WTC11 (cell line): ENCODE measurements at regions not wholly inside any gene's neighbourhood (a gene's known extent, or its start where the extent isn't known, plus 50 kb on each side); places are given as distances from the start of the nearest gene placed in this dataset.

ENCODE experiments used
- ATAC-seq: fragments of 200-7000 bp; cut with Tn5 transposase; 2 replicates; pipeline ENCODE4 v1.10.0; 2021; ENCODE audit warnings: mild to moderate bottlenecking, moderate library complexity
- CTCF ChIA-PET: fragments of 300-600 bp; sonication (Branson Sonifier 250); formaldehyde crosslinking; loops from one replicate; lab custom pipeline; 2021; ENCODE audit warnings: antibody characterized with exemption; lab: Charles Lee
- POLR2A ChIA-PET: fragments of 350-600 bp; sonication (Branson Sonifier 250); formaldehyde crosslinking; loops from one replicate; lab custom pipeline; 2021; ENCODE audit warnings: antibody characterized with exemption; lab: Charles Lee
- DNase-seq: peaks from one replicate; pipeline ENCODE4 v3.0.0; 2021; ENCODE audit warnings: low spot score
- H3K27ac Mint-ChIP-seq: 2 replicates; pipeline ENCODE4 v1.8.0; 2021; ENCODE audit warnings: mixed read lengths
- H3K27me3 Mint-ChIP-seq: 2 replicates; pipeline ENCODE4 v1.8.0; 2021; ENCODE audit warnings: low read depth, mild to moderate bottlenecking, moderate library complexity, mixed read lengths
- H3K36me3 Mint-ChIP-seq: 2 replicates; pipeline ENCODE4 v1.8.0; 2021; ENCODE audit warnings: mixed read lengths
- H3K4me1 Mint-ChIP-seq: 2 replicates; pipeline ENCODE4 v1.8.0; 2022; ENCODE audit warnings: mixed read lengths
- H3K4me3 Mint-ChIP-seq: 2 replicates; pipeline ENCODE4 v1.8.0; 2021; ENCODE audit warnings: mild to moderate bottlenecking, moderate library complexity, mixed read lengths
- H3K9me3 Mint-ChIP-seq: 2 replicates; pipeline ENCODE4 v1.8.0; 2021; ENCODE audit warnings: mixed read lengths
- ATF1 ChIP-seq: sonication (generic); formaldehyde crosslinking; IDR thresholded peaks from 2 replicates; pipeline ENCODE4 v1.8.1; 2023; ENCODE audit warnings: mild to moderate bottlenecking, moderate library complexity, missing genetic modification reagents
- ATF2 ChIP-seq: sonication (generic); formaldehyde crosslinking; IDR thresholded peaks from 2 replicates; pipeline ENCODE4 v1.8.1; 2022; ENCODE audit warnings: low read depth, missing genetic modification reagents, borderline replicate concordance
- TP53 ChIP-seq: sonication (generic); formaldehyde crosslinking; IDR thresholded peaks from 2 replicates; pipeline ENCODE4 v1.8.1; 2023; ENCODE audit warnings: mild to moderate bottlenecking, missing genetic modification reagents
- ZMAT4 ChIP-seq: fragments of 250-450 bp; sonication (Bioruptor Pico); IDR thresholded peaks from 2 replicates; pipeline ENCODE4 v1.9.0; 2021; ENCODE audit warnings: mild to moderate bottlenecking
- ZNF281 ChIP-seq: sonication (generic); formaldehyde crosslinking; IDR thresholded peaks from 2 replicates; pipeline ENCODE4 v1.8.0; 2023; ENCODE audit warnings: mild to moderate bottlenecking, missing genetic modification reagents
- ZNF317 ChIP-seq: sonication (generic); formaldehyde crosslinking; IDR thresholded peaks from 2 replicates; pipeline ENCODE4 v1.8.1; 2023; ENCODE audit warnings: low read depth, mild to moderate bottlenecking, moderate library complexity, missing genetic modification reagents, borderline replicate concordance
- ZNF416 ChIP-seq: fragments of 250-450 bp; sonication (Bioruptor Pico); IDR thresholded peaks from 2 replicates; pipeline ENCODE4 v1.9.0; 2021; ENCODE audit warnings: mild to moderate bottlenecking, inconsistent platforms
- ZNF532 ChIP-seq: fragments of 250-450 bp; sonication (Bioruptor Pico); IDR thresholded peaks from 2 replicates; pipeline ENCODE4 v1.9.0; 2021; ENCODE audit warnings: mild to moderate bottlenecking, borderline replicate concordance
- TF ChIP-seq, protein P1 (sequence below): sonication (generic); formaldehyde crosslinking; IDR thresholded peaks from 2 replicates; pipeline ENCODE4 v1.8.0; 2023; ENCODE audit warnings: missing genetic modification reagents, mild to moderate bottlenecking, borderline replicate concordance
- TF ChIP-seq, protein P2 (sequence below): sonication (generic); formaldehyde crosslinking; IDR thresholded peaks from 2 replicates; pipeline ENCODE4 v1.8.1; 2022; ENCODE audit warnings: missing genetic modification reagents, borderline replicate concordance
- TF ChIP-seq, protein P3 (sequence below): sonication (generic); formaldehyde crosslinking; conservative IDR thresholded peaks from 2 replicates; pipeline ENCODE4 v1.8.1; 2022; ENCODE audit warnings: mild to moderate bottlenecking, missing genetic modification reagents

GRCh38 chr11:19320827-19321226, 80.1 kb upstream of the E2F8 start (continued):
- TF ChIP-seq ZNF281 (CRISPR knock-in tag) (no peak), ATF2 (CRISPR knock-in tag) (no peak), ZNF532 (CRISPR knock-in tag) (no peak), TP53 (no peak)
- TF ChIP-seq, all 79 proteins: peak for 0

- H3K27me3 Mint-ChIP-seq: no peaks in the 10 kb centered on the region; the same call in 1 of the 2 replicates
- peaks cover 1% of the 10 kb centered on the region; the same call in 1 of the 2 replicates for H3K4me1 Mint-ChIP-seq
- H3K27ac Mint-ChIP-seq: no peak overlapping the region
- TF ChIP-seq, protein P1, sequence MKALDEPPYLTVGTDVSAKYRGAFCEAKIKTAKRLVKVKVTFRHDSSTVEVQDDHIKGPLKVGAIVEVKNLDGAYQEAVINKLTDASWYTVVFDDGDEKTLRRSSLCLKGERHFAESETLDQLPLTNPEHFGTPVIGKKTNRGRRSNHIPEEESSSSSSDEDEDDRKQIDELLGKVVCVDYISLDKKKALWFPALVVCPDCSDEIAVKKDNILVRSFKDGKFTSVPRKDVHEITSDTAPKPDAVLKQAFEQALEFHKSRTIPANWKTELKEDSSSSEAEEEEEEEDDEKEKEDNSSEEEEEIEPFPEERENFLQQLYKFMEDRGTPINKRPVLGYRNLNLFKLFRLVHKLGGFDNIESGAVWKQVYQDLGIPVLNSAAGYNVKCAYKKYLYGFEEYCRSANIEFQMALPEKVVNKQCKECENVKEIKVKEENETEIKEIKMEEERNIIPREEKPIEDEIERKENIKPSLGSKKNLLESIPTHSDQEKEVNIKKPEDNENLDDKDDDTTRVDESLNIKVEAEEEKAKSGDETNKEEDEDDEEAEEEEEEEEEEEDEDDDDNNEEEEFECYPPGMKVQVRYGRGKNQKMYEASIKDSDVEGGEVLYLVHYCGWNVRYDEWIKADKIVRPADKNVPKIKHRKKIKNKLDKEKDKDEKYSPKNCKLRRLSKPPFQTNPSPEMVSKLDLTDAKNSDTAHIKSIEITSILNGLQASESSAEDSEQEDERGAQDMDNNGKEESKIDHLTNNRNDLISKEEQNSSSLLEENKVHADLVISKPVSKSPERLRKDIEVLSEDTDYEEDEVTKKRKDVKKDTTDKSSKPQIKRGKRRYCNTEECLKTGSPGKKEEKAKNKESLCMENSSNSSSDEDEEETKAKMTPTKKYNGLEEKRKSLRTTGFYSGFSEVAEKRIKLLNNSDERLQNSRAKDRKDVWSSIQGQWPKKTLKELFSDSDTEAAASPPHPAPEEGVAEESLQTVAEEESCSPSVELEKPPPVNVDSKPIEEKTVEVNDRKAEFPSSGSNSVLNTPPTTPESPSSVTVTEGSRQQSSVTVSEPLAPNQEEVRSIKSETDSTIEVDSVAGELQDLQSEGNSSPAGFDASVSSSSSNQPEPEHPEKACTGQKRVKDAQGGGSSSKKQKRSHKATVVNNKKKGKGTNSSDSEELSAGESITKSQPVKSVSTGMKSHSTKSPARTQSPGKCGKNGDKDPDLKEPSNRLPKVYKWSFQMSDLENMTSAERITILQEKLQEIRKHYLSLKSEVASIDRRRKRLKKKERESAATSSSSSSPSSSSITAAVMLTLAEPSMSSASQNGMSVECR: no peak
- DNase-seq: no peak
- no peak overlapping the region for H3K4me3 Mint-ChIP-seq
- POLR2A ChIA-PET: no interaction called here
- H3K36me3 Mint-ChIP-seq: no peaks in the 10 kb centered on the region
- CTCF ChIA-PET: interaction anchor here (0.5 kb wide), 1 partner anchor 269 kb away, joined by 3 read pairs; no protein-coding TSS in a partner anchor
- H3K9me3 Mint-ChIP-seq: no peaks in the 10 kb centered on the region
- ATAC-seq: no peak
Observed at GRCh38 chr11:19316434-19316833, 75.7 kb upstream of the E2F8 start.

- H3K27me3 Mint-ChIP-seq: no peaks in the 10 kb centered on the region
- no peaks in the 10 kb centered on the region for H3K9me3 Mint-ChIP-seq
- H3K27ac Mint-ChIP-seq: no peak overlapping the region
- no peak for DNase-seq
- H3K4me3 Mint-ChIP-seq: no peak overlapping the region
- CTCF ChIA-PET: no interaction called here
- ATAC-seq: no peak
- no peaks in the 10 kb centered on the region for H3K36me3 Mint-ChIP-seq
- POLR2A ChIA-PET: no interaction called here
- H3K4me1 Mint-ChIP-seq: peaks cover 3% of the 10 kb centered on the region; the same call in 1 of the 2 replicates
- TF ChIP-seq, protein P1: no peak
- no peak for TF ChIP-seq ATF1 (CRISPR knock-in tag)
- no peak for TF ChIP-seq ZNF416 (CRISPR knock-in tag)
- no peak for TF ChIP-seq ZNF317 (CRISPR knock-in tag)
- TF ChIP-seq, protein P2, sequence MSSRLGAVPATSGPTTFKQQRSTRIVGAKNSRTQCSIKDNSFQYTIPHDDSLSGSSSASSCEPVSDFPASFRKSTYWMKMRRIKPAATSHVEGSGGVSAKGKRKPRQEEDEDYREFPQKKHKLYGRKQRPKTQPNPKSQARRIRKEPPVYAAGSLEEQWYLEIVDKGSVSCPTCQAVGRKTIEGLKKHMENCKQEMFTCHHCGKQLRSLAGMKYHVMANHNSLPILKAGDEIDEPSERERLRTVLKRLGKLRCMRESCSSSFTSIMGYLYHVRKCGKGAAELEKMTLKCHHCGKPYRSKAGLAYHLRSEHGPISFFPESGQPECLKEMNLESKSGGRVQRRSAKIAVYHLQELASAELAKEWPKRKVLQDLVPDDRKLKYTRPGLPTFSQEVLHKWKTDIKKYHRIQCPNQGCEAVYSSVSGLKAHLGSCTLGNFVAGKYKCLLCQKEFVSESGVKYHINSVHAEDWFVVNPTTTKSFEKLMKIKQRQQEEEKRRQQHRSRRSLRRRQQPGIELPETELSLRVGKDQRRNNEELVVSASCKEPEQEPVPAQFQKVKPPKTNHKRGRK (CRISPR knock-in tag): no peak
- no peak for TF ChIP-seq ZMAT4
- TF ChIP-seq, protein P3, sequence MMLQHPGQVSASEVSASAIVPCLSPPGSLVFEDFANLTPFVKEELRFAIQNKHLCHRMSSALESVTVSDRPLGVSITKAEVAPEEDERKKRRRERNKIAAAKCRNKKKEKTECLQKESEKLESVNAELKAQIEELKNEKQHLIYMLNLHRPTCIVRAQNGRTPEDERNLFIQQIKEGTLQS (CRISPR knock-in tag): no peak
Observed at GRCh38 chr11:19315511-19315910, 74.8 kb upstream of the E2F8 start.
